Sigmoid colon (tissue), 4 donors: ENCODE measurements at regions not wholly inside any gene's neighbourhood (a gene's known extent, or its start where the extent isn't known, plus 50 kb on each side); places are given as distances from the start of the nearest gene placed in this dataset.

ENCODE experiments used
- CTCF ChIP-seq, 4 experiments: fragments of 450-650 bp in 3 of 4; fragments of 200-600 bp in 1 of 4; IDR thresholded peaks; one replicate each; pipeline ENCODE4 v1.5.1; 2016 to 2019; ENCODE audit warnings: antibody characterized with exemption in 4 of 4, mild to moderate bottlenecking in 3 of 4, moderate library complexity in 2 of 4
- POLR2A ChIP-seq, 2 donors: fragments of 450-650 bp; IDR thresholded peaks; one replicate each; pipeline ENCODE4 v1.6.1; 2016; ENCODE audit warnings: antibody characterized with exemption in 2 of 2, mild to moderate bottlenecking in 2 of 2, moderate library complexity in 2 of 2
- POLR2AphosphoS5 ChIP-seq, 4 donors: sonication (generic); formaldehyde crosslinking; IDR thresholded peaks; one replicate each; pipeline ENCODE4 v1.6.1; 2017; ENCODE audit warnings: antibody characterized with exemption in 4 of 4

- TF ChIP-seq POLR2A (IDR thresholded peaks at IDR 0.05): no peak
- TF ChIP-seq CTCF (IDR thresholded peaks at IDR 0.05): no peak
- no peak for TF ChIP-seq POLR2AphosphoS5 (IDR thresholded peaks at IDR 0.05)
Measured at GRCh38 chr16:8184854-8185253, 405.5 kb downstream of the TMEM114 start.
